ENCODE measurements at regions not wholly inside any gene's neighbourhood (a gene's known extent, or its start where the extent isn't known, plus 50 kb on each side); places are given as distances from the start of the nearest gene placed in this dataset.
A peak's percentile ranks its signal among the peaks of the same experiment; 100 is the strongest.

DNA sequence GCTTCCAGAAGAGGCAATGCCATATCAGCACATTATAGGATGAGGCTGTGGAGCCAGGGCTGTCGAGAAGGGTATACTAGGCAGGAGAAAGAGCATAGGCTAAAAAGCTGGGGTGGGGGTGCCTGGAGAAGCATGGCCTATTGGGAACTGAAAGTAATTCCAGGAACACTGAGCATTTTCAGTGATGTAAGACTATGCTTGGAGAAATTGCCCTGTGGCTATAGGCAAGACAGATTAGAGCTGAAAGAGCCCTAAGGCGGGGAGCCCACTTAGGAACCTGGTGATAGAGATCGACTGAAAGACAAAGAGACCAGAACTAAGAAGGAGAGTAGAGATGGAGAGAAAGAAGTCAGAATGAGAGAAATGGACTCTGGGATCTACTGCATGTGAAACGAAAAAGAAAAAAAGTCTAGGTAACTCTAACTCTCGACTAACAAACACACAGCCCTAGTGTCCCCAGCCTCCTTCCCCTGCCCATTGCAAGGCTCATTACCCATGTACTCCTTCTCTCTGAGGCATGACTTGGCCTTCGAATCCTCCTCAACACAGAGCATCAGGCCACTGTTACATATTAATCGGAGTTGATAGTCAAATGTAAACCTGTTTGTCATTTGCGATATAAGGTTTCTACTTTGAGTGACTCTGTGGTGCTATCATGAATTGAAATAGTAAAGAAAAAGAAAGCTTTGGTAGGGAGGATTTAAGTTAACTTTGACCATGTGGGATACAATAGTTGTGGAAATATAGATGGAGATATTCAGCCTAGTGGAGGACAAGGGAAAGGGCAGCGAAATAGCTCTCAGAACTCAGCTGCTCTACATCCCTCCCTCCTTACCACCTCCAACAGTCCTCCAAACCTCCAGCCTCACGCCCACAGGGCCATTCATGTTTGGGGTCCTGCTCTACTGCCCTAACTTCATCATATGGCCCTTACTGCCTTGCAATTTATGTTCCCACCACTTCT, 52.3 kb upstream of the BMAL1 start:
- DNase-seq: peak; percentile 17

DNA sequence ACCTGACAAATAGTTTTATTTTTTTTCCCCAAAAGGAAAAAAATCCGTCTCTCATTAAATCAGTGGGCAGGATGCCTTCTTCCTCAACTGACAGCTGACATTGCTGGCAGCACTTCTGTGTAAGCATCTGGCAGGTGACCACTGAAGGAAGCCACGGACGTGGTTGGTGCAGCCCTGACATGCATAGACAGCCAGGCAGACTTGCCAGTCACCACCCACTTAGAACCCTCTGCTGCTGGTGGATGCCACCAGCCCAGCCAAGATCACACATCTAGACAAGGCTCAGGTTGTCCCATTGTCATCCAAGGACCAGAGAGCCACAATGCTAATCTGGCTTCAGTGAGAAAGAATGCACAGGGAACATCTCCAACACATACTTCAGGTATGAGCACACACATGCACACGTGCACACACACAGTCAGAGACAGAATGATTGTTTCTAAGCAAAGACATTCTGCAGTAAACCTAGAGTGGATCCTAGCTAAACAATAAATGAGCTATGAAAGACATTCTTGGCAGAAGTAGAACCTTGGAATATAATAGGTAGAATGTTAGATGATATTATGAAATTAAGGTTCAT, 49.8 kb upstream of the BMAL1 start:
- DNase-seq: no peak
